Central memory CD8-positive, alpha-beta T cell (primary cell): ENCODE measurements at regions not wholly inside any gene's neighbourhood (a gene's known extent, or its start where the extent isn't known, plus 50 kb on each side); places are given as distances from the start of the nearest gene placed in this dataset.
A peak's percentile ranks its signal among the peaks of the same experiment; 100 is the strongest.

Source experiments
- ATAC-seq: fragments of 150-1000 bp; cut with Tn5 transposase; replicated peaks from 2 replicates; pipeline ENCODE4 v1.10.0; 2022; ENCODE audit warnings: mild to moderate bottlenecking, moderate FRiP score, moderate number of reproducible peaks; ENCODE audit not compliant: poor library complexity, severe bottlenecking; ENCODE audit errors: extremely low read depth
- DNase-seq, 2 donors: peaks; one replicate each; pipeline ENCODE4 v3.0.0; 2021; ENCODE audit warnings: low spot score in 2 of 2
- H3K27ac Mint-ChIP-seq: one replicate; pipeline ENCODE4 v1.8.0; 2022; ENCODE audit warnings: low read depth, mild to moderate bottlenecking, moderate library complexity, mixed read lengths
- H3K27me3 Mint-ChIP-seq: one replicate; pipeline ENCODE4 v1.8.0; 2022; ENCODE audit warnings: mixed read lengths
- H3K36me3 Mint-ChIP-seq: one replicate; pipeline ENCODE4 v1.8.0; 2022; ENCODE audit warnings: mild to moderate bottlenecking, moderate library complexity, mixed read lengths; ENCODE audit not compliant: insufficient read depth
- H3K4me1 Mint-ChIP-seq: one replicate; pipeline ENCODE4 v1.8.0; 2022; ENCODE audit warnings: mixed read lengths
- H3K4me3 Mint-ChIP-seq: one replicate; pipeline ENCODE4 v1.8.0; 2022; ENCODE audit warnings: mild to moderate bottlenecking, moderate library complexity, mixed read lengths
- H3K9me3 Mint-ChIP-seq: one replicate; pipeline ENCODE4 v1.8.0; 2022; ENCODE audit warnings: mixed read lengths

- no peak for DNase-seq
- Mint-ChIP-seq H3K9me3 (no peaks in the 10 kb centered on the region), H3K4me3 (no peak overlapping the region), H3K4me1 (no peaks in the 10 kb centered on the region), H3K36me3 (no peaks in the 10 kb centered on the region), H3K27me3 (no peaks in the 10 kb centered on the region), H3K27ac (no peak overlapping the region)
- no peak for ATAC-seq
Measured at GRCh38 chr2:12577567-12578253, 139.0 kb upstream of the TRIB2 start.

GRCh38 chr2:12579018-12579417, 137.7 kb upstream of the TRIB2 start:
- Mint-ChIP-seq H3K36me3 (no peaks in the 10 kb centered on the region), H3K4me3 (no peak overlapping the region), H3K27ac (no peak overlapping the region), H3K9me3 (no peaks in the 10 kb centered on the region), H3K4me1 (no peaks in the 10 kb centered on the region), H3K27me3 (no peaks in the 10 kb centered on the region)
- ATAC-seq (no peak), DNase-seq (no peak)

- Mint-ChIP-seq H3K4me3 (no peak overlapping the region), H3K27me3 (no peaks in the 10 kb centered on the region), H3K36me3 (no peaks in the 10 kb centered on the region), H3K9me3 (no peaks in the 10 kb centered on the region), H3K27ac (no peak overlapping the region), H3K4me1 (peaks cover 21% of the 10 kb centered on the region)
- no peak for DNase-seq
- no peak for ATAC-seq
Measured at GRCh38 chr2:12584338-12584737, 132.4 kb upstream of the TRIB2 start.

- DNase-seq (no peak), ATAC-seq (no peak)
- Mint-ChIP-seq H3K4me1 (peaks cover 24% of the 10 kb centered on the region), H3K9me3 (no peaks in the 10 kb centered on the region), H3K4me3 (no peak overlapping the region), H3K27me3 (no peaks in the 10 kb centered on the region), H3K27ac (no peak overlapping the region), H3K36me3 (no peaks in the 10 kb centered on the region)
Measured at GRCh38 chr2:12585784-12586183, 131.0 kb upstream of the TRIB2 start.

- no peak for ATAC-seq
Measured at GRCh38 chr2:12587228-12587627, 129.5 kb upstream of the TRIB2 start.

GRCh38 chr2:12587729-12588522, 128.8 kb upstream of the TRIB2 start:
- ATAC-seq, result no peak
- peak overlapping the region; percentile 14 for H3K27ac Mint-ChIP-seq
- no peaks in the 10 kb centered on the region for H3K27me3 Mint-ChIP-seq
- DNase-seq, result no peak
- H3K4me1 Mint-ChIP-seq, result peaks cover 24% of the 10 kb centered on the region
- peak overlapping the region; percentile 7 for H3K4me3 Mint-ChIP-seq
- H3K9me3 Mint-ChIP-seq, result no peaks in the 10 kb centered on the region
- no peaks in the 10 kb centered on the region for H3K36me3 Mint-ChIP-seq

More at GRCh38 chr2:12587228-12587627, 129.5 kb upstream of the TRIB2 start:
- Mint-ChIP-seq H3K27ac (no peak overlapping the region), H3K4me1 (peaks cover 24% of the 10 kb centered on the region), H3K4me3 (no peak overlapping the region), H3K9me3 (no peaks in the 10 kb centered on the region), H3K27me3 (no peaks in the 10 kb centered on the region), H3K36me3 (no peaks in the 10 kb centered on the region)
- no peak for DNase-seq

GRCh38 chr2:12588986-12589385, 127.8 kb upstream of the TRIB2 start:
- Mint-ChIP-seq H3K36me3 (no peaks in the 10 kb centered on the region), H3K27ac (no peak overlapping the region), H3K4me3 (no peak overlapping the region), H3K9me3 (no peaks in the 10 kb centered on the region), H3K27me3 (no peaks in the 10 kb centered on the region), H3K4me1 (peaks cover 24% of the 10 kb centered on the region)
- ATAC-seq (no peak), DNase-seq (no peak)

GRCh38 chr2:12589802-12590320, 126.9 kb upstream of the TRIB2 start:
- no peak for ATAC-seq
- Mint-ChIP-seq H3K27me3 (no peaks in the 10 kb centered on the region), H3K27ac (no peak overlapping the region), H3K4me1 (peaks cover 24% of the 10 kb centered on the region), H3K4me3 (no peak overlapping the region), H3K36me3 (no peaks in the 10 kb centered on the region), H3K9me3 (no peaks in the 10 kb centered on the region)
- no peak for DNase-seq

- Mint-ChIP-seq H3K4me1 (peaks cover 20% of the 10 kb centered on the region), H3K9me3 (no peaks in the 10 kb centered on the region), H3K27ac (no peak overlapping the region), H3K4me3 (no peak overlapping the region), H3K36me3 (no peaks in the 10 kb centered on the region), H3K27me3 (no peaks in the 10 kb centered on the region)
- ATAC-seq (no peak), DNase-seq (no peak)
Measured at GRCh38 chr2:12592296-12592695, 124.4 kb upstream of the TRIB2 start.

GRCh38 chr2:12594590-12594989, 122.1 kb upstream of the TRIB2 start:
- peaks cover 10% of the 10 kb centered on the region for H3K4me1 Mint-ChIP-seq
- no peaks in the 10 kb centered on the region for H3K9me3 Mint-ChIP-seq
- no peak for ATAC-seq
- DNase-seq, result no peak
- H3K4me3 Mint-ChIP-seq, result no peak overlapping the region
- H3K27ac Mint-ChIP-seq, result no peak overlapping the region
- no peaks in the 10 kb centered on the region for H3K27me3 Mint-ChIP-seq
- H3K36me3 Mint-ChIP-seq, result no peaks in the 10 kb centered on the region

- Mint-ChIP-seq H3K4me1 (peaks cover 11% of the 10 kb centered on the region), H3K4me3 (no peak overlapping the region), H3K36me3 (no peaks in the 10 kb centered on the region), H3K9me3 (no peaks in the 10 kb centered on the region), H3K27ac (no peak overlapping the region), H3K27me3 (no peaks in the 10 kb centered on the region)
- ATAC-seq (no peak), DNase-seq (no peak)
Measured at GRCh38 chr2:12596771-12597170, 120.0 kb upstream of the TRIB2 start.

- Mint-ChIP-seq H3K36me3 (no peaks in the 10 kb centered on the region), H3K4me3 (no peak overlapping the region), H3K27ac (no peak overlapping the region), H3K9me3 (no peaks in the 10 kb centered on the region), H3K4me1 (peaks cover 14% of the 10 kb centered on the region), H3K27me3 (no peaks in the 10 kb centered on the region)
- no peak for ATAC-seq
- DNase-seq, result no peak
Measured at GRCh38 chr2:12597610-12598009, 119.1 kb upstream of the TRIB2 start.

- Mint-ChIP-seq H3K27me3 (no peaks in the 10 kb centered on the region), H3K4me1 (peaks cover 9% of the 10 kb centered on the region), H3K36me3 (no peaks in the 10 kb centered on the region), H3K4me3 (no peak overlapping the region), H3K27ac (no peak overlapping the region), H3K9me3 (no peaks in the 10 kb centered on the region)
- no peak for DNase-seq
- ATAC-seq, result no peak
Measured at GRCh38 chr2:12602661-12603060, 114.1 kb upstream of the TRIB2 start.
